Omental fat pad (tissue), 3 donors: ENCODE measurements at regions not wholly inside any gene's neighbourhood (a gene's known extent, or its start where the extent isn't known, plus 50 kb on each side); places are given as distances from the start of the nearest gene placed in this dataset.
"Not testable (repeated sequence)": the region's sequence is repeated elsewhere in the genome, so short reads cannot be mapped to it uniquely, and the experiment has no call there.

Source experiments
- ATAC-seq: fragments of 150-250 bp; one replicate; pipeline ENCODE4 v1.9.1; 2016; ENCODE audit warnings: mild to moderate bottlenecking, moderate library complexity; ENCODE audit not compliant: low FRiP score
- DNase-seq: peaks from one replicate; pipeline ENCODE4 v3.0.0-alpha.2; 2019; ENCODE audit warnings: low spot score
- TF ChIP-seq, protein P1 (sequence below), 3 donors: fragments of 450-650 bp; IDR thresholded peaks; one replicate each; pipeline ENCODE4 v1.5.1; 2016 to 2017; ENCODE audit warnings: antibody characterized with exemption in 3 of 3, mild to moderate bottlenecking in 3 of 3, moderate library complexity in 2 of 3

DNA sequence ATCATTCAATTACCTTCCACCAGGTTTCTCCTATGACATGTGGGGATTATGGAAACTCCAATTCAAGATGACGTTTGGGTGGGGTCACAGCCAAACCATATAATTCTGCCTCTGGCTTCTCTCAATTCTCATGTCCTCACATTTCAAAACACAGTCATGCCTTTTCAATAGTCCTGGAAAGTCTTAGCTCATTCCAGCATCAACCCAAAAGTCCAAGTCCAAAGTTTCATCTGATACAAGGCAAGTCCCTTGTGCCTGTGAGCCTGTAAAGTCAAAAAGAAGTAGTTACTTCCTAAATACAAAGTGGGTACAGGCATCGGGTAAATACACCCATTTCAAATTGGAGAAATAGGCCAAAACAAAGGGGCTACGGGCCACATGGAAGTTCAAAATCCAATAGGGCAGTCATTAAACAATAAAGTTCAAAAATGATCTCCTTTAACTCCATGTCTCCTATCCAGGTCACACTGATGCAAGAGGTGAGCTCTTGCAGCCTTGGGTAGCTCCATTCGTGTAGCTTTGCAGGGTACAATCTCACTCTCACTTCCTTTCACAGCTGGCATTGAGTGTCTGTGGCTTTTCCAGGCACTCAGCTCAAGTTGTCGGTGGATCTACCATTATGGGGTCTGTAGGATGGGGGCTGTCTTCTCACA, 112.9 kb downstream of the FCRL5 start:
- TF ChIP-seq, protein P1, sequence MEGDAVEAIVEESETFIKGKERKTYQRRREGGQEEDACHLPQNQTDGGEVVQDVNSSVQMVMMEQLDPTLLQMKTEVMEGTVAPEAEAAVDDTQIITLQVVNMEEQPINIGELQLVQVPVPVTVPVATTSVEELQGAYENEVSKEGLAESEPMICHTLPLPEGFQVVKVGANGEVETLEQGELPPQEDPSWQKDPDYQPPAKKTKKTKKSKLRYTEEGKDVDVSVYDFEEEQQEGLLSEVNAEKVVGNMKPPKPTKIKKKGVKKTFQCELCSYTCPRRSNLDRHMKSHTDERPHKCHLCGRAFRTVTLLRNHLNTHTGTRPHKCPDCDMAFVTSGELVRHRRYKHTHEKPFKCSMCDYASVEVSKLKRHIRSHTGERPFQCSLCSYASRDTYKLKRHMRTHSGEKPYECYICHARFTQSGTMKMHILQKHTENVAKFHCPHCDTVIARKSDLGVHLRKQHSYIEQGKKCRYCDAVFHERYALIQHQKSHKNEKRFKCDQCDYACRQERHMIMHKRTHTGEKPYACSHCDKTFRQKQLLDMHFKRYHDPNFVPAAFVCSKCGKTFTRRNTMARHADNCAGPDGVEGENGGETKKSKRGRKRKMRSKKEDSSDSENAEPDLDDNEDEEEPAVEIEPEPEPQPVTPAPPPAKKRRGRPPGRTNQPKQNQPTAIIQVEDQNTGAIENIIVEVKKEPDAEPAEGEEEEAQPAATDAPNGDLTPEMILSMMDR (IDR thresholded peaks at IDR 0.05), result no peak
- no peak for ATAC-seq
- no peak for DNase-seq

DNA sequence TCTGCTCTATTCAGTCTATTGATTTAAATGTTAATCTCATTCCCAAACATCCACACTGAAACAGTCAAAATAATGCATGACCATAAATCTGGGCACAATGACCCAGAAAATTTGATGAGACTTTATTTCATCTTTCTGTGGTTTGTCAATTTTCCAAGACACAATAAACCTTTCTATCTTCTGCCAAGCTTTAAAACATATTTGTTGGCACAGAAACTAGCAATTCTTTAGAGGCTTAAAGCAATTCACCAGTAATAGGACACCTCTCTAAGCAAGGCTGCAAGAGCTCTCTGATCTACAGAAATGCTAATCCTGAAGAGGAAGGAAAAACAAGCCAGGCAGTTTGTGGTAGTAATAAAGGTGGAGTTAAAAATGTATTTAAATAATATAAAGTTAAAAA, 113.7 kb downstream of the FCRL5 start:
- TF ChIP-seq, protein P1 (IDR thresholded peaks at IDR 0.05), result no peak
- no peak for DNase-seq
- no peak for ATAC-seq

DNA sequence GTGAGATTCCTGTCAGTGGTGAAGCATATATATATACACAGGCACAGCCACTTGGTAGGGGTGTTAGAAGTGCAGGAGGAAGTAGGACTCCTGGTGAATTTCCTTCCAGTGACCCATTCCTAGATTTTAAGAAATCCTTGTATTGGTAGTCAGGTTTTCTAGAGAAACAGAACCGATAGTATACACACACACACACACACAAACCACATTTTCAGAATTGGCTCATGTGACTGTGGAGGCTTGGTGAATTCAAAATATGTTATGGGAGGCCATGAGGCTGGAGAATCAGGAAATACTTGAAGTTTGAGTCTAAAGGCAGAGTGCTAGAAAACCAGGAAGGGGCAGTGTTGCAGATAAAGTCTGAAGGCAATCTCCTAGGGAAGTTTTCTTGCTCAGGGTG, 114.2 kb downstream of the FCRL5 start:
- TF ChIP-seq, protein P1 (IDR thresholded peaks at IDR 0.05), result no peak
- no peak for DNase-seq
- ATAC-seq, result no peak

DNA sequence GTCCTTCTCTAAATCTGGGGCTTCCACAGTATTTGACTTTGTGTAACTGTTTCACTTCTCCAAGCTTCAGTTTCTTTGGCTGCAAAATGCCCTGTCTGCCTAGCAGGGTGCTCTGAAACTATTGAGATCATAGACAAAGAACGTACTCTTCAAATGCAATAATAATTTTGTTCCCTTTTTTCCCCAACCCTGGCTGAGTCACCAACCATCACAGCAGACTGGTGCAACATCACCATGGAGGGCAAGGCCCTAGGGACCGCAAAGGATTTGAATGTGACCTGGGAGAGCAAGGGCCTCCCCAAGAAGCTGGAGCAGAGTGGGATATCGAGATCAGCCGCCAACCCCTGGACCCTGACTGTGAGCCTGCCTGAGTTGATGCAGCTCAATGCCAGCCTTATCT, 115.0 kb downstream of the FCRL5 start:
- no peak for DNase-seq
- TF ChIP-seq, protein P1 (IDR thresholded peaks at IDR 0.05), result no peak
- ATAC-seq, result no peak

DNA sequence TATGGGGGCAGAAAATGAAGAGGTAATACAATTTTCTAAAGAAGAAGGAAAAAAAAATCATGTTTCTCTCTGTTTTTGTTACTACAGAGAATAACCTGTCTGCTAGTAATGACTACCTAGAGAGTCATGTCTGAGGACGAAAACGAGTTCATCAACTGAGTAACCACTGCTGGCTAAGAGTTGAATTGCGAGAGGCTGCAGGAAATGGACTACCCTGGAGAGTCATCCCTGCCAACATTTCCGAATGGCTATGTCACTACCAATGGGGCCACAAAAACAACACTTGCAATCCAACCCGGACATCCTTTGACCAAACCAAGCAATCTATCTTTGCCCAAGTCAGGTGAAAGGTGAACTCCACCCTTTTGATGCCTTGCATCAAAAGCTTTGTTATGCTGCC, 120.6 kb downstream of the FCRL5 start:
- TF ChIP-seq, protein P1 (IDR thresholded peaks at IDR 0.05), result no peak
- DNase-seq (no peak), ATAC-seq (no peak)

DNA sequence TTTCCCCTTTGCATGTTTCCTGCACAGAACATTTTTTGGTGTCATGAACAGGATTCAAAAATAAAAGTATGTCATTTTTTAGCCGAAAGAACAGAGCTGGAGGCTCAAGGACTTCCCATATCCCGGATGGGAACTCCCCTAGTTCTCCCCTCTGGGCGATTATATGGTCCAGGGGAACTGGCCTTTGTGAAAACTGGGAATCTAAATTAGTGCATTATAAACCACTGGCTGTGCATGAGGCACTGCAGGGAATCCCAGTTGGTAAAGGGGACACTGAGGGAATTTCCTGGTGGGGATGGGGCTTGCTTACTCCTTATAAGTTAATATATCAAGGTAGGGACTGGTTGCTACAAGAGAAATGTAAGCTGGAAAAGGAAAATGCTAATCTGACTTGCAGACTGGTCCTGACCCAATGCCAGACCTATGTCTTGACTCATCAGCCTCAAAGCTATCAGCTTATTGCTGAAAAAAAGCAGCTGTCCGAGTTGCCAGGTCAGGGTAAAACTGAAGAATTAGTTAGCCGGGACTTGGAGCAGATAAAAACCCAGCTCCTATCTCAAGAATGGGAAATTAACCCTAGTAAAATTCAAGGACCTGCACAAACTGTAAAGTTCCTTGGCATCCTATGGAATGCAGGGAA, 122.6 kb downstream of the FCRL5 start:
- no peak for DNase-seq
- peak; percentile 44 for ATAC-seq

DNA sequence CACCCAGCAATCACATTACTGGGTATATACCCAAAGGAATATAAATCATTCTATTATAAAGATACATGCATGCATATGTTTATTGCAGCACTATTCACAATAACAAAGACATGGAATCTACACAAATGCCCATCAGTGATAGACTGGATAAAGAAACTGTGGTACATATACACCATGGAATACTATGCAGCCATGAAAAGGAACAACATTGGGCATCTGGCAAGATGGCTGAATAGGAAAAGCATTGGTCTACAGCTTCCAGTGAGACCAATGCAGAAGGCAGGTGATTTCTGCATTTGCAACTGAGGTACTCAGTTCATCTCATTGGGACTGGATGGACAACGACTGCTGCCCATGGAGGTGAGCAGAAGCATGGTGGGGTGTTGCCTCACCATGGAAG, 128.6 kb downstream of the FCRL5 start:
- not testable (repeated sequence) for ATAC-seq, DNase-seq

More for the DNA sequence above, 122.6 kb downstream of the FCRL5 start:
- TF ChIP-seq, protein P1 (IDR thresholded peaks at IDR 0.05), result no peak
